HG03460 (cell line): ENCODE measurements at regions not wholly inside any gene's neighbourhood (a gene's known extent, or its start where the extent isn't known, plus 50 kb on each side); places are given as distances from the start of the nearest gene placed in this dataset.

ENCODE experiments used
- ATAC-seq: cut with Tn5 transposase; IDR thresholded peaks from one replicate; pipeline ENCODE4 v1.9.1; 2021; ENCODE audit not compliant: unreplicated experiment

DNA sequence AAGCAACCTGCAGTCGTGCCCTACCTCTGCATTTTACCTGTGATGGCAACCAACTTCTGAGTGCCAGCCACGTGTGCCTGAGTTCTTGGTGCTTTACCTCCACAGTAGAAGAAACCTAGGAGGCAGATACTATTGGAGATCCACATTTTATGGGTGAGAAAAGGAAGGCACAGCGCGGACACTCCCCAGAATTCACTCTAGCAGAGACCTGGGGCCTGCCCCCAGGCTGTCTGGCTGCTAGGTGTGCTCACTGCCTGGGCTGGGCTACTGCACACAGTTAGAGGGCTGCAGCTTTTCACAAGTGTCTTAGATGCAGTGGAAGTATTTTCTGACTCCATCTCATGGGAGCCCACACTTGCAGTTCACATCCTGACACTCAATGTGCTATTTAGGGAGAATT lies 598.8 kb upstream of the ADAMTS16 start:
- no peak for ATAC-seq

DNA sequence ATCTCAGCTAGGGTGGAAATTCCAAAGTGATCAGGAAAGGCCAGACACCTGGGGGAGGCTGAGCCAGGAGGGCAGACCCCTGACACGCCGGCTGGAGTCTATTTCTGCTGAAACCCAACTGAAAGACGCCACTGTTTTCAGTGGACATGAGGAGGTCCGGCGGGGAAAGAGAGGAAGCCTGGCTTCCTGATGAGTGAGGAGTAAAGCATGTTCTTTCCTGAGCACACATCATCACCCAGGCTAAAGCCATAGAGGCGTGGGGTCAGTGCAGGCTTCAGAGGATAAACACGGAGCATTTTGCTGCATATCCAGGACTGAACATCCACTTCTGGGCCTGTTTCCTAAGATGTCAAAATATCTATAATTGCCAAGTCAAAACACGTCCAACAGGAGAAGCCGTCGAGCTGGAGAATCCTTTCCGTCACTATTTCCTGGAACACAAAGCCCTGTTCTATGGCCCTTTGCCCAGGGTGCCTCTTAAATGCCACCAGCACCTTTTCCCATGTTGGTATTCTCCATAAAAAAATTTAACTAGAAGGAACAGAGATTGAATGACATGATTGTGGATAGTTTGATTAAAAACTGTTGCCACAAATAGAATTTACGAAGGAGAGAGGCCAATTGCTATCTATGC lies 597.9 kb upstream of the ADAMTS16 start:
- ATAC-seq: no peak

DNA sequence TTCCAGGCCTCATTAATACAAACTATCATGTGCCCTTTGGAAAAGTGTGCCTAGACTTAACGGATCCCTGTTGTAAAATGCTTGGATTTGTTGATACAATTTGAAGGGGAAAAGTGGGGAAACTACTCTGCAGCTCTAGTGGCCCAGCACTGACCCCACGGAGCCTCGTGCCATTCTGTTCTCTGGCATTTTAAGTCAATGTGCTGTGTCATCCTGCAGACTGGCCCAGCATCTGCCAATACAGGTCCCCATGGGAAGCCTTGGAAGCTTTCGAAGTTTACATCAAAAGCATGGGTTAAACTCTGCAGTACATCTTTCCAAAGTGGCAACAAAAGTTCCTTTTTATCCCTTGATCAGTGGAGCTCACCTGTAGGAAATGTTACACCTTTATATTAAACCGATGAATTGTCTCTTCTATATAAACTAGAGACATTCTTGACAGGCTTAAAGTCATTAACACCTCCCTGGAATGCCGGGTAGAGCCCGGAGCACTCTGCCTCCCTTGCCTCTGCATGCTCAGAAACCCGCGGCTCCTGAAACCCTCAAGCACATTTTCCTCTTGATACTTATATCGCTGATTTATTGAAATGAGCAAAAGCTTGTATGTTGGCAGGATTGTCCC lies 596.0 kb upstream of the ADAMTS16 start:
- ATAC-seq: no peak

DNA sequence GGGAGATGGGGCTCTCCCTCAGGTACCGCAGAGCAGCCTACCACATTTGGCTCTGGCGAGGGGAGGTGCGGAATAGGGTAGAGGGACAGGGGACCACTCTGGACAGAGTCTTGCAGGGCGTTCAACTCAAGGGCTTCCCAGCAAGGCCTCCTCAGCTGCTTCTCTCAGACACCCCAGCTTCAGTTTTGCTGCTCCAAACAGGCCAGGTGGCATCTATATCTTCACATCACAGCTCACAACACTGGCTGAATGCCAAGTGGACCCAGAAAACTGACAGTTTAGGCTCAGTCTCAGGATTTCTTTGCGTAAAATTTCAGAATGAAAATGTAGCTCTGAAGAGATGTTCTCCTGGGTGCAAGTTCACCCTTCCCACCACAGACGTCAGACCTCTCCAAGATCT lies 592.6 kb upstream of the ADAMTS16 start:
- ATAC-seq: no peak

DNA sequence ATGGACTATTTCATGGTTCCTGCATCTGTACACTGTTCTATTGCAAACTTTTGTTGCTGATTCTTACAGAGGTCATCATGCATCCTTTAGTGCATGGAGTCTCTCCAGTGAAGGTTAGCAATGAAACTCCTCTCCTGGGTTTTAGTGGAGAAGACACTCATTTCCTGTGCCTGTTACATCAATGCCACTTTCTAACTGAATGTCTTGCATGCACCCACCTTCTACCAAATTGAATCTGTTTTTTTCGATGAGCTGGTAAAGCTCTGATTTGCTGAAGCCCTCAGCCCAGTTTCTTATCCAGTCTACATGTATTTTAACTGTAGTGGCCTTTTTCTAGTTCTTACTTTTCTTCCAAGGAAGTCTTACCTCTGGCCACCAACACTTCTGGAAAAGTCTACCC lies 591.8 kb upstream of the ADAMTS16 start:
- no peak for ATAC-seq

DNA sequence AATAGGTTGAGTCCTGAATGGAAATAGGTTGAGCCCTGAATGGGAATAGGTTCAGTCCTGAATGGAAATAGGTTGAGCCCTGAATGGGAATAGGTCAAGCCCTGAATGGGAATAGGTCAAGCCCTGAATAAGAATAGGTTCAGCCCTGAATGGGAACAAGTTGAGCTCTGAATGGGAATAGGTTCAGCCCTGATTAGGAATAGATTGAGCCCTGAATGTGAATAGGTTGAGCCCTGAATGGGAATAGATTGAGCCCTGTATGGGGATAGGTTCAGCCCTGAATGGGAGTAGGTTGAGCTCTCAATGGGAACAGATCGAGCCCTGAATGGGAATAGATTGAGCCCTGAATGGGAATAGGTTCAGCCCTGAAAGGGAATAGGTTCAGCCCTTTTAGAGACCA lies 590.8 kb upstream of the ADAMTS16 start:
- no peak for ATAC-seq

DNA sequence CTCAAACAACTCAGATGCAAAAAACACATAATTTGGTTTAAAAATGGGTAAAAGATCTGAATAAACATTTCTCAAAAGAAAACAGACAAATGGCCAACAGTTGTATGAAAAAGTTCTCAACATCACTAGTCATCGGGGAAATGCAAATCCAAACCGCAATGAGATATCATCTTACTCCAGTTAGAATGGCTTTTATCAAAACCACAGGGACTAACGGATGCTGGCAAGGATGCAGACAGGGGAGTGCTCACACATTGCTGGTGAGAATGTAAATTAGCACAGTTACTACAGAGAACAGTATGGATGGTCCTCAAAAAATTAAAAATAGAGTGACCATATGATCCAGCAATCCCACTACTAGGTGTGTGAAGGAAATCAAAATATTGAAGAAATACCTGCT lies 589.1 kb upstream of the ADAMTS16 start:
- ATAC-seq: no peak

DNA sequence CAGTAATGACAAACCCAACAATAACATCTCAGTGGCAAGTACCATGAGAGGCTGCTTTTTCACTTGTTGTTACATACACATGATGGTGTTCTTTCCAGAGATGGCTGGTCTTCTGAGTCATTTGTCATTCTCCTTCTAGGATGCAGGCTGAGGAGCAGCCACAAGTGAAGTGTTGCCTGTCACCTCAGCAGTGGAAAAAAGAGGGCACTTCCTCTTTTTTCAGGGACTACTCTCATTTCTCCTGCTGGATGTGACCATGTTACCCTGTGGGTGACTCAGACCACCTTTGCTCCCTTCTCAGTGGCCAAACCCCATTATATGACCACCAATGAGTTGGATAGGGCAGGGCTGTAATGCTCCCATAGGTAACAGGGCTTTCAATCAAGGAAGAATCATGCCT lies 587.0 kb upstream of the ADAMTS16 start:
- ATAC-seq: no peak

DNA sequence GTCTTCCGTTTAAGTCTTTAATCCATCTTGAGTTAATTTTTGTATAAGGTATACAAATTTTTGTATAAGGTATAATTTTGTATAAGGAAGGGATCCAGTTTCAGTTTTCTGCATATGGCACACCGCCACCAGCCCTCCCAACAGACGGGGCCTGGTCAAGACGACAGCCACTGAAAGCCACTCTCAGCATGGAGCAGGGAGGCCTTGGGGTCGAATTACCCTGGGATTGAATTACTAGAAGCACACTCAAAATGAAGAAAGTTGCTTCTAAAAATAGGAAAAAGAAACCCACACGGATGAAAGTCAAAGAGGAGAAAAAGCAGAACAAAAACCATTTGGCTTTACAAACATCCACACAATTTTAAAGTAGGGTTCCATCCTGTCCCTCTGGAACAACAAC lies 586.2 kb upstream of the ADAMTS16 start:
- no peak for ATAC-seq

DNA sequence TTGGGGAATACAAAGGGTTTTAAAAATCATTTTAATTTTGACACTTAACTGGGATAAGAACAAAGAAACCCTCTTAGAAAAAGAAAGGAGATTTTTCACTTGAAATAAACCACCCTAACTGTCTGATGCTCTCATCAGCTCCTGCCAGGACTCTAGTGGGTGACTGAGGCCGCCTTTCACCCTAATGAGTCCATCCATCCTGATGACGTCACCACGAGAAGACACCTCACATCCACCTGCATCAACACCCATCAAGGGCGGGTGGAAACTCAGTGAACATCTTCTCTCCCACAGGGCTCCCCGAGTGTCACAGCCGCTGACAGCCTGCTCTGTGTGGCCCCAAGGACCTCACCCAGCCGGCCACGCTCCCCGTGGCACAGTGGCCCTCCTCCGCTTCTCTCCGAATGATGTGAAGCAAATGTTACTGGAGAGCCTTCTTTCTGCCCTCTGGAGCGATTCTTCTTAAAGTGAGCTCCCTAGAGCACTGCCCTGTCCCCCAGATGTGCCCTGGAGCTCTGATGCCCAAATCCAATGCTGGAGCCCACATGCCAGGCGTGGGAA lies 584.3 kb upstream of the ADAMTS16 start:
- no peak for ATAC-seq

DNA sequence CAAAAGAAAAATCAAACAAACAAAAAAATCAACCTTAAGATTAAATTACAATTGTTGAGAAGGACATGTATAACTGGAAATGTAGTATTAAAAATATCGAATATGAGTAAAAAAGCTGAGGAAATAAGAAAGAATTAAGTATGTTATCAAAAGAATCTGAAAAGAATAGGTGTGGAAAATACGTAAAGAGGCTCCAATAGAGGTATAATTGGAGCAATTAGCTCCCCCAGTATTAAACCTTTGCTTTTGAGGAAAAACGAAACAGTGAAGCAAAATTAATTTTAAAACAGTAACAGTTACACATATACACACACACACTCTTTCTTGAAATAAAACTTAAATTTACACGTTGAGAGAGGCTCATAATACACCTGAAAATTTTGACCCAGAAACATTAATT lies 578.7 kb upstream of the ADAMTS16 start:
- ATAC-seq: no peak

DNA sequence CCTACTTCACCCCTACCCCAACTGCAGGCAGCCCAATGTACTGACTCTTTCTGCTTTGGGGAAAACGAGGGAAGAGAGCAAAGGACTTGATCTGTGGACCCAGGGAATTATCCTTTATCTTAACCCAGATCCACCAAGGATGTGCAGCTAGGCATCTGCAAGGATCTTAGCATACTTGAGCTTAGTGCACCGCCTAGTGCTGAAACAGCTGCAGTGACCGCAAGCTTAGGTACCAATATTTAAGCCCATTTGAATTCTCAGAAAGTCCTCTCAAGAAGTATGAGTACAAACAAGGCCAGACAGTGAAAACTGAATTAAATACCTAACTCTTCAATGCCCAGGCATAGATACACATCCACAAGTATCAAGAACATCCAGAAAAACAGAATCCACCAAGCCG lies 576.7 kb upstream of the ADAMTS16 start:
- no peak for ATAC-seq

DNA sequence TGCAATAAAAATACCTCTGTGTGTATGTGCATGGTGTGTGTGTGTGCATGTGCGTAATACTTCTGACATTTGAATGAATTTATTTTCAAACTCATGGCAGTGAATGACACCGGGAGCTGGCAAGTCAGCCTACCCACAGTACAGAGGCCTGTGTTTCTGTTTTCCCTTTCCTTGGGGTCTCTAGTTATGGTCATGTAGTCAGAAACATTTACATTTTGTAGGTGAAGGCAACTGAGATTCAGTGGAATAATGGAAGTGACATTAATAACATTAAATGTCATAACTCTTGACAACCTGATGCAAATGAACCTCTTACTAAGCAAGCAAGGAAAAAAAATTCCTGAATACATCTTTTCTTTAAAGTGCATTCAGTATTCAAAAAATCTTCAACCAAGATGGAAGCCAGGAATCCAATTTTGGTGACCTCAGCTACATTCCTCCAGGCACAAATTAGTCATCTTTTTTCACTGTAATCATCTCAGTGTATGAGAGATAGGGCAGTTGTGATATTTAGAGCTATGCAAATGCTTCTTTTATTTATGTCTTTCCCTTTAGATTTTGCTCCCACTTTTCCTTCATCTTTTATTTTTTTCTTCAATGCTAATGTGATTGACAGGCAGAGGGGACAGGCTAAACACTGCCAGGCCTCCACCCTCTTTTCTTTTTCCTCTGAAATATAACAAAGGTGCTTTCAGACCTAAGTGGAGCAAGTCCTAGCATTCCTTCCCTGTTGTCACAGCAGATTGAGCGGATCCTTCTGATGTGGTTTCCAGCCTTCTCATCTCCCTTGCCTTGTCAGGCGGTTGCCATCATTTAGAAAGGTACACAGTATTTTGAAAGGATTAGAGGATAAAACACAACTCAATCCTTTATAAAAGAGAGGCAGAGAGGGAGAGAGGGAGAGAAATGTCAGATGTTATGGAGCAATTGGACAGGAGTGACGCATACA lies 569.8 kb upstream of the ADAMTS16 start:
- ATAC-seq: no peak

DNA sequence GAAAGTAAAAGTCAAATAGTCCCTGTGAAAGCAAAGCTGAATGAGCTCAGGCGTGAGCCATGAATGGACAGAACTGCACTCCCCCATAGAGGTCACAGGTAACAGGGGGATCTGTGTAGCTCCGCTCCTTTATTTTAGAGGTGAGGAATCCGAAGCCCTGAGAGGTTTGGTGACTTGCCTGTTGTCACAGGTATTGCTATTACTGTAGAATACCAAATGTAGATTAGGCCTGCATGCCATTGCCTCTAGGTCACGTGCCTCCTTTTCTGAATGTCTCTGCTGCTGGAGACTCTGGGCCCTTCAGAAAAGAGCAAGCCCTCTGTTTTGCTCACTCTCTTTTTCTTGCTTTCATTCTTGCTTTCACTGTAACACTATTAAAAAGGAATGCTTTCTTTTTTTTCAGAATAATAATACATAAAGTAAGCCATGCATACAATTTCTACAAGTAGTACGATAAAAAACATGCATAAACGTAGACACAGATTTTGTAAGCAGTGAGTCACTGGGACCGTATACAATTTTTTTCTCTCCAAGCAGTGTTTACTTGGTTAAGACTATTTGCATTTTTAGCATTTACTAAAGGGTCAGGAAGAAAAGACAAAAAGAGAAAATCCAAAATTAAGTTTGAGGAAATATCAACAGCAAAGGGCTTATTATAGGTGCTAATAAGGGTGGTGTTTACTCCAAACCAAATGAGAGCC lies 568.7 kb upstream of the ADAMTS16 start:
- ATAC-seq: no peak

DNA sequence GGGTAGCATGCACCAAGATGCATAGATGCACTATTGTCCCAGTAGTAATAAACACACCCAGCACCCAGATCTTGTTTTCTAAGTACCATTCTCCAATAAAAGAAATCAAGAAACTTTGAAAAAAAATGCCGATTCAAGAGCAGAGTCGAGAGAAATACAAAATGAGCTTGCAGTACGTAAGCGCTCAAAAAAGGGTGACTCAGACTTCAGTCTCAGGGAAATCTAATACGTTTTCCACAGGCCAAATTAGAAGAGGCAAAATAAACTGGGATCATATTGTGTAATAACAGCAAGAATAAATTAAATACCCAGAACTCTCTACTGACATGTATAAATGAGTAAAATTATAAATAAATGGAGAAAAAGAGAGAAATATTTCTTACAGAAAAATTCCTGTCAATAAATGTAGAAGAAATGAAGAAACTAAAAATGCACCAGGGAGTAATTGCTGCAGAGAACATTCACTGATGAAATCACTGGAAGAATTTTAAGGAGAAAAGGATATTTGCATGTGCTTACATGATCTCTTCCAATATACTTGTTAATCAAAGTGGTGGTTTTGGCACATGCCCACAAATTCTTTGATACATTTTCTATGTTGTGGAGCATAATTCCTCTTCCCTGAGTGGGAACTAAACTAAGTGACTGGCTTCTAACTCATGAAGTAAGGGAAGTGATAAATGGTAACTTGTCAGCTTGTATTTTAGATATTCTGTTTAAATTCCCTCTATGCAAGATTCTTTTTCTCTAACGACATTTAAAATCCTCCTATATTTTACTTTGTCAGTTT lies 567.6 kb upstream of the ADAMTS16 start:
- no peak for ATAC-seq

DNA sequence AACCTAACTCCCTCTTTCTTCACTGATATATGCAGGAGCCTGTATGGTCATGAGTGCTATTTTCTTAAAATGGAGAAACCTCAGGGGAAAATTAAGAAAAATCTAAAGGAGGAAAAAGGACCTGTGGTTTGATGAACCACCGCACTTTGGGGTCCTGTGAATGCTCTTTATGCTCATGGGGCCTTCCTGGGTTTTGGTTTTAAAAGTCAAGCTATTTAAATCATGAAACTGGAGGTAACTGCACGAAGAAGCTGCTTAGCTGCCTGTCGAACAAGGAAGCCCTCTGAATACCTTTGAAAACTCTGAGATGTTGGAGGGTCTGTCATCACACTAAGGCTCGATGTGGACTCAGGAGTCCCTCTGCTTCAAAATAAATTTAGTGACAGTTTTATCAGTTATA lies 564.5 kb upstream of the ADAMTS16 start:
- ATAC-seq: no peak

DNA sequence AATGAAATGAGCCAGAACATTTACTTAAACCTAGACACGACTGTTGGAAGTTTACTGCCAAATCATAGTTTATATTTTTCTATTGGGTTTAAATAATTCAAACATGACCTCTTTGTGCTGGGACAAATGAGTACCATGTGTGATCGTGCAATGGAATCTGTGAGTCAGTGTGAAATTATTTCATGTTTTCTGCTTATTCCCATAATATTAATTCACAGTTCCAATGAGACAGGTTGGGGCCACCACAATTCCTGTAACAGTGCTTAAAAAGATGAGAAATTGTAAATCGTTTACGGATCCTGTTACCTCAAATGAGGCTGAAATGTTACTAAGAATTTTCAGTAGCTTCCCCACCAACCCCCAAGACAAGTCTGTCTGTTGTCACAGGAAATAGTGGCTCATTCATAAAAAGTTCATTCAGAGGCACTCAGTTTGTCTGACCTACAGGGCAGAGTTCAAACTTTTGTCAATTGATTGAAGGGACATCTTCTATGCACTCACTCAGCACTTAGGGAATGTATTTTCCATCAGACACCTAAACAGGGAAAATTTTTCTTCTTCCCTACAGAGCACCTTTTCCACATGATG lies 563.9 kb upstream of the ADAMTS16 start:
- no peak for ATAC-seq

DNA sequence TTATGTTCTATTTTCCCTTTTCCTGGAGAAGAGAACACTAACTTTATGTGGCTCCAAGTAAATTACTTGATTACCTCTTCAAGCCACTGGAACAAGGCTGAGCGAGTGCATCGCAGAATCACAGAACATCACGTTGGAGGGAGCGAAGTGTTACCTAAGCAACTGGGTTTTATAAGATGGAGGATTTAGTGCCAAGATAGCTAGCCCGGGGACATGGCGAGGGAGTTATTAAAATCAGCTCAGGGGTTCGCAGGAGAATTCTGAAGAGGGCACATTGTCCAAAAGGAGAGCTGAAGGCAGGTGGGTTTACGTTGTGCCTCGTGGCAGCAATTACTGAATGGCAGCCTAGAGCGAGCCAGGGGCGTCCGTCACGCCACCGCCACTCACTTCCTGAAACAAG lies 563.2 kb upstream of the ADAMTS16 start:
- ATAC-seq: no peak

DNA sequence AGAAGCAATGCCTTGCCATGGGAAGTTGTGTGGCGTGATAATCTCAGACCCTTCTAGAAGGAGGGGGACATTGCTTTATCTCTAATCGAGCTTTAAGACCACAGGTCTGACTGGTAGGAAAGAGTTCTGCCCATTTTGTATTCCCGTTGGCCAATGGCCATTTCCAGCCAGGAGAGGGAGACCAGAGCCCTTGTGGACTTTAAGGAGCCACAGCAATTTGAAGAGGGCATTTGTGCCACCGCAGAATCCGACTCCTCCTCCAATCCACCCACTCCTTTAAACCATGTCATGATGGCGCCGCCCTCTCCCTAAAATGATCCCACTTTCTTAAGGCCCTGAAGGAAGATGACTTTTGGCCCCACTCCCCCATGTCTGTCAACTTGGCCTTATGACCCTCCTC lies 560.5 kb upstream of the ADAMTS16 start:
- ATAC-seq: no peak

DNA sequence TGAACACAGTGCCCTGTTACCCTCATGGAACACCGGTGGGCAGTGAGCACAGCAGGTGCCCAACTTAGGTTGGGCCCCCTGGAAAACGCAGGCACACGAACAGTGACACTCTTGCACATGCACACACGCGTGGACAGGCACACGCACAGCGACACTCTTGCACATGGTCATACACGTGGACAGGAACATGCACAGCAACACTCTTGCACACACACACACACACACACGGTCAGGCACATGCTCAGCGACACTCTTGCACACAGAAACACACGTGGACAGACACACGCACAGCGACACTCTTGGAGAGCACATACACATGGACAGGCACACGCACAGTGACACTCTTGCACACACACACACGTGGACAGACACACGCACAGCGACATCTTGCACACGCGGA lies 559.4 kb upstream of the ADAMTS16 start:
- ATAC-seq: no peak
